ENCODE measurements at regions not wholly inside any gene's neighbourhood (a gene's known extent, or its start where the extent isn't known, plus 50 kb on each side); places are given as distances from the start of the nearest gene placed in this dataset.

DNA sequence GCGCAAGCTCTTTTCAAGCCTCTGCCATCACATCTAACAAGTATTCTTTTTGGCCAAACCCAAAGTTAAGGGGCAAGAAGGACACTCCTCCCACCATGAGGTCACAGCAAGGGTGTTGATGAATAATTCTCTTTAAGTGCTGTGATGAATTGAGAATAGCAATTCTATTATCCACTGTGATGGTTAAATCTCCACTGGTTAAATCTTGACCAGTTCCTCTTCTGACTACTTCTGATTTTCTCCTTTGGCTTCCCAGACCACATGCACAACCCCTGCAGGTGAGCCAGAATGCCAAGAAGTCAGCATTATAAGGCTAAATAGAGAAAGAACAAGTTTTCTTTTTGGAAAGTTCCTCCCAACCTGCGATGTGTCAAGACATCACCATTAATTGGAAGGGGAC, 90.6 kb upstream of the BCL2L14 start:
- WGBS, 2 donors, result 87 to 95% methylated on average over 2 of the region's 2 CpGs
- no peak overlapping the region for H3K4me3 ChIP-seq (ENCODE audit: low read depth, poor library complexity, severe bottlenecking)
- TF ChIP-seq POLR2A (IDR thresholded peaks at IDR 0.05), result no peak
- TF ChIP-seq, protein P1, sequence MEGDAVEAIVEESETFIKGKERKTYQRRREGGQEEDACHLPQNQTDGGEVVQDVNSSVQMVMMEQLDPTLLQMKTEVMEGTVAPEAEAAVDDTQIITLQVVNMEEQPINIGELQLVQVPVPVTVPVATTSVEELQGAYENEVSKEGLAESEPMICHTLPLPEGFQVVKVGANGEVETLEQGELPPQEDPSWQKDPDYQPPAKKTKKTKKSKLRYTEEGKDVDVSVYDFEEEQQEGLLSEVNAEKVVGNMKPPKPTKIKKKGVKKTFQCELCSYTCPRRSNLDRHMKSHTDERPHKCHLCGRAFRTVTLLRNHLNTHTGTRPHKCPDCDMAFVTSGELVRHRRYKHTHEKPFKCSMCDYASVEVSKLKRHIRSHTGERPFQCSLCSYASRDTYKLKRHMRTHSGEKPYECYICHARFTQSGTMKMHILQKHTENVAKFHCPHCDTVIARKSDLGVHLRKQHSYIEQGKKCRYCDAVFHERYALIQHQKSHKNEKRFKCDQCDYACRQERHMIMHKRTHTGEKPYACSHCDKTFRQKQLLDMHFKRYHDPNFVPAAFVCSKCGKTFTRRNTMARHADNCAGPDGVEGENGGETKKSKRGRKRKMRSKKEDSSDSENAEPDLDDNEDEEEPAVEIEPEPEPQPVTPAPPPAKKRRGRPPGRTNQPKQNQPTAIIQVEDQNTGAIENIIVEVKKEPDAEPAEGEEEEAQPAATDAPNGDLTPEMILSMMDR (IDR thresholded peaks at IDR 0.05), result no peak
- no peak for DNase-seq (ENCODE audit: low spot score in 2 of 2)
- intact Hi-C loops (cut with DNase I; ENCODE audit: low total_unique reads), result no loop called here

DNA sequence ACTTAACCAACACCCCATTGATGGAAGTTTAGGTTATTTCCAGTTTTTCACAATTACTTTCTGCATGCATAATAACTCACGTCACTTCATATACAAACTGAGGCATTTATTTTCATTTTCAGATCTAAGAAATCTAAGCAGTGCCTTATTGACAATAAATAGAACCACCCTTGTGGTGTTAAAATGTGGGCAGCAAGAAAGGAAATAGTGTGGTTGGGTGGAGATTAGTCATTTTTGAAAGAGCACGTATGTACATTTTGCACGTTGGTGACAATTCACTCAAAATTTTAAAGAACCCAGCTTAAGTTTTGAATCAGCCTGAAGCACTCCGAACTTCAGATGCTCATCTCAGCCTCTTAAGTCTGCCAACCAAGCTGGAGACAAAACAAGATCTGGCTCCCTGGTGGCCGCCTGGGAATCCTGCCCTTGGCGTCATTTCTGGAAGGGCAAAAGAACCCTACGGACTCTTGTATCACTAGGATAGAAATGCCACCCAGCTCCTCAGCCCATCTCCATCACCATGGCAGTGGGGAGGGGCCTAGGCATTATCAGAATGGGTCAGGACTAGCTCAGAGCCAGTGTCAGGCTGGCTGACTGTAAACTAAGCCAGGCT, 89.5 kb upstream of the BCL2L14 start:
- WGBS, 2 donors, result 41 to 43% methylated on average over 7 of the region's 7 CpGs
- no peak for TF ChIP-seq POLR2A (IDR thresholded peaks at IDR 0.05)
- TF ChIP-seq, protein P1 (IDR thresholded peaks at IDR 0.05), result no peak
- intact Hi-C loops (cut with DNase I; ENCODE audit: low total_unique reads), result no loop called here
- H3K4me3 ChIP-seq (ENCODE audit: low read depth, poor library complexity, severe bottlenecking), result no peak overlapping the region
- no peak for DNase-seq (ENCODE audit: low spot score in 2 of 2)

DNA sequence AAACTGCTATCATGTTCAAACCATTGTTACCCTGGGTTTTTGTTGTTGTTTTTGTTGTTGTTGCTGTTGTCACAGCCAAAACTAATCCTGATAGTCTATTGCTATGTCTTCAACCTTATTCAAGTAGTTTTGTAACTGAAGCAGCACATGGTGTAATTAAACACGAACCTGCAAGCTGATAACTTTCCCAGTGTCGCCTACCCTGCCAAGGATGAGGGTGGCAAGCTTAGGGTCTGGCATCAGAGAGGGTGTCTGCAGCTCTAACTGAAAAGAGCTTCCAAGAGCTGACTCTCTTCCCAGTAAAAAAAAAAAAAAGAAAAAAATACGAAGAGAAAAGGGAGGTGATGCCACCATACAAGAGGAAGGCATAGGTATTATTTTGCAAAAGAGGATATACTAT, 86.3 kb upstream of the BCL2L14 start:
- 67 to 76% methylated on average over 3 of the region's 3 CpGs for WGBS, 2 donors
- intact Hi-C loops (cut with DNase I; ENCODE audit: low total_unique reads), result no loop called here
- DNase-seq (ENCODE audit: low spot score in 2 of 2), result no peak
- H3K4me3 ChIP-seq (ENCODE audit: low read depth, poor library complexity, severe bottlenecking), result no peak overlapping the region
- TF ChIP-seq, protein P1 (IDR thresholded peaks at IDR 0.05), result no peak
- TF ChIP-seq POLR2A (IDR thresholded peaks at IDR 0.05), result no peak

DNA sequence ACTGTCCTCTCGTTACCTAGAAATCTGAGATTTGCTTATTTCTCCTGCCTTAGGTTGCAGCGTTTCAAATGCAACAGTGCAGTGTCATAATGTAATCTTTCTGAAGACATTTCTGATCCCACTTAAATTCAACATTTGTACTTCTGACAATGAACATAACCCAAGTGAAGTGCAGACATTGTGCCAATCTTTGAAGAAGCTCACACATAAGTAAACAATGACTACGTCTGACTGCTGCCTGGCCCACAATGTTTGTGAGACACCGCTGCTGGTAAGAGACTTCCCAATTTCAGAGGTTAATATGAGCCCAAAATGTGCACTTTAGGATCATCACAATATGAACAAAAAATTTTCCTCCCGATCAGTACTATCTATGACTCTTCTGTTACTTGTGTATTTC, 84.6 kb upstream of the BCL2L14 start:
- intact Hi-C loops (cut with DNase I; ENCODE audit: low total_unique reads), result no loop called here
- H3K4me3 ChIP-seq (ENCODE audit: low read depth, poor library complexity, severe bottlenecking), result no peak overlapping the region
- no peak for DNase-seq (ENCODE audit: low spot score in 2 of 2)
- TF ChIP-seq, protein P1 (IDR thresholded peaks at IDR 0.05), result no peak
- TF ChIP-seq POLR2A (IDR thresholded peaks at IDR 0.05), result no peak
- WGBS, 2 donors, result 81 to 88% methylated on average over 5 of the region's 5 CpGs

DNA sequence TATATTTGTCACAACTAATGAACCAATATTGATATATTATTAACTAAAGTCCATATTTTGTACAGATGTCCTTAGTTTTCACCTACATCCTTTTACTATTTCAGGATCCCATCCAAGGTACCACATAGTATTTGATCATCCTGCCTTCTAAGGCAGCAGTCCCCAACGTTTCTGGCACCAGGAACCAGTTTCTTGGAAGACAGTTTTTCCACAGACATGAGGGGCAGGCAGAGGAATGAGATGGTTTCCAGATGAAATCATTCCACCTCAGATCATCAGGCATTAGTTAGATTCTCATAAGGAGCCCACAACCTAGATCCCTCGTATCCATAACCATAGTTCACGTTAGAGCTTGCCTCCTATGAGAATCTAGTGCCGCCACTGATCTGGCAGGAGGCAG, 82.8 kb upstream of the BCL2L14 start:
- DNase-seq (ENCODE audit: low spot score in 2 of 2), result no peak
- H3K4me3 ChIP-seq (ENCODE audit: low read depth, poor library complexity, severe bottlenecking), result no peak overlapping the region
- intact Hi-C loops (cut with DNase I; ENCODE audit: low total_unique reads), result no loop called here
- 54 to 72% methylated on average over 4 of the region's 4 CpGs for WGBS, 2 donors
- TF ChIP-seq, protein P1 (IDR thresholded peaks at IDR 0.05), result no peak
- TF ChIP-seq POLR2A (IDR thresholded peaks at IDR 0.05), result no peak

DNA sequence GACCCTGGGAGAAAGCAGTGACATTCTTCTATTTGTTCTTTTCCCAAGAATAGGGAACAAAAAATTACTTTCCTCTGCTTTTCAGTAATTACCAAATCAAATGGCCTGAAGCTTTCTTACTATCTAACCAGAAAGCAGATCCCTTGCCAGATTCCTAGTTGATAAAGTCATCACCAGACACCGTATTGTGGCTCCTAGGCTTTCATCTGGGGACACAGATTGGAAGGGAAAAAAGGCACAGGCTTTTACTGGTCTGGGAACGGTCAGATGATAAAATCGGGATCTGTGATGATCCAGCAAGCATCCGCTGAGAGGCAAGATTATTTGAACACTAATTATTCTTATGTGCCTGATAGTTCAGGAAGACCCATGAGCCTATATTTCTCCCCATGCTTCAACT, 79.1 kb upstream of the BCL2L14 start:
- TF ChIP-seq, protein P1 (IDR thresholded peaks at IDR 0.05), result no peak
- no peak for TF ChIP-seq POLR2A (IDR thresholded peaks at IDR 0.05)
- intact Hi-C loops (cut with DNase I; ENCODE audit: low total_unique reads), result no loop called here
- no peak overlapping the region for H3K4me3 ChIP-seq (ENCODE audit: low read depth, poor library complexity, severe bottlenecking)
- DNase-seq (ENCODE audit: low spot score in 2 of 2), result no peak
- 66 to 70% methylated on average over 4 of the region's 4 CpGs for WGBS, 2 donors

Measured in lower leg skin (tissue), 4 donors.